ENCODE measurements at regions not wholly inside any gene's neighbourhood (a gene's known extent, or its start where the extent isn't known, plus 50 kb on each side); places are given as distances from the start of the nearest gene placed in this dataset.

DNA sequence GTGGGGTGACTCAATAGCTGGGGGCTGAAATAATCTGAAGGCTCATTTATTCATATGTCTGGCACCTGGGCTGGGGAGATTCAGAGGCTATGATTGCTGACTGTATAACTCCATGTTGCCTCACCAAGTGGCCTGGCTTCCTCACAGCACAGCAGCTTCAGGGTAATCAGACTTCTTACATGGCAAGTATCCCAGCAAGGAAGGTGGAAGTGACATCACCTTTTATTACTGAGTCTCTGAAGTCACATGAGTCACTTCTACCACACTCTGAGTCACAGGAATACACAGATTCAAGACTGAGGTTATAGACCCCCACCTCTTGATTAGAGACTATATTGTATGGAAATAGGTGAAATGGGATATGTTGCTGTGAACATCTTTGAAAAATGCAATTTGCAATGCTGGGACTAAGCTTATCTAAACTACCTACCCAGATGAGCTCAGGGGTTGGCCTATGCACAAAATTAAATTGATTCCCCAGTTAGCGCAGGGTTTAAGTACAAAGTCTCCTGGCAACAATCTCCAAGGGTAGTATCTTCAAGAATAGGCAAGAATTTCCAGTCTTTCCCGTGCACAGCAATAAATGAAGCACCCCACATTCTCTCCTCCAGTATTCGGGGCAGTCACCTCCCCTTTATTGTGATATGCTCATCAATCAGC, 553.1 kb downstream of the LRRC70 start:
- TF ChIP-seq, protein P1, sequence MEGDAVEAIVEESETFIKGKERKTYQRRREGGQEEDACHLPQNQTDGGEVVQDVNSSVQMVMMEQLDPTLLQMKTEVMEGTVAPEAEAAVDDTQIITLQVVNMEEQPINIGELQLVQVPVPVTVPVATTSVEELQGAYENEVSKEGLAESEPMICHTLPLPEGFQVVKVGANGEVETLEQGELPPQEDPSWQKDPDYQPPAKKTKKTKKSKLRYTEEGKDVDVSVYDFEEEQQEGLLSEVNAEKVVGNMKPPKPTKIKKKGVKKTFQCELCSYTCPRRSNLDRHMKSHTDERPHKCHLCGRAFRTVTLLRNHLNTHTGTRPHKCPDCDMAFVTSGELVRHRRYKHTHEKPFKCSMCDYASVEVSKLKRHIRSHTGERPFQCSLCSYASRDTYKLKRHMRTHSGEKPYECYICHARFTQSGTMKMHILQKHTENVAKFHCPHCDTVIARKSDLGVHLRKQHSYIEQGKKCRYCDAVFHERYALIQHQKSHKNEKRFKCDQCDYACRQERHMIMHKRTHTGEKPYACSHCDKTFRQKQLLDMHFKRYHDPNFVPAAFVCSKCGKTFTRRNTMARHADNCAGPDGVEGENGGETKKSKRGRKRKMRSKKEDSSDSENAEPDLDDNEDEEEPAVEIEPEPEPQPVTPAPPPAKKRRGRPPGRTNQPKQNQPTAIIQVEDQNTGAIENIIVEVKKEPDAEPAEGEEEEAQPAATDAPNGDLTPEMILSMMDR (IDR thresholded peaks at IDR 0.05): no peak
- no peak for TF ChIP-seq POLR2A (IDR thresholded peaks at IDR 0.05)
